Pancreas (tissue), 10 donors: ENCODE measurements at regions not wholly inside any gene's neighbourhood (a gene's known extent, or its start where the extent isn't known, plus 50 kb on each side); places are given as distances from the start of the nearest gene placed in this dataset.

Experiments used
- ATAC-seq, 4 donors: fragments of 200-7000 bp; cut with Tn5 transposase; one replicate each; pipeline versions ENCODE4 v1.8.0 to v1.9.1; 2020; ENCODE audit warnings: mild to moderate bottlenecking in 4 of 4, moderate library complexity in 4 of 4
- DNase-seq, 6 donors: peaks; one replicate each; pipeline ENCODE4 v3.0.0-alpha.2; 2020
- FAIRE-seq: peaks from 2 replicates; lab custom pipeline; 2012; peaks lifted over from hg19 to GRCh38; lab: Jason Lieb, UNC
- H3K27ac ChIP-seq, 4 donors: fragments of 200-600 bp; sonication (generic); 1 replicate in 3 of 4; 2 replicates in 1 of 4; pipeline versions ENCODE4 v1.5.0 to v1.8.0; 2020
- H3K27me3 ChIP-seq, 4 donors: fragments of 200-600 bp; one replicate each; pipeline ENCODE4 v1.8.0; 2021
- H3K36me3 ChIP-seq, 3 donors: fragments of 200-600 bp; sonication (generic) in 1 of 3; one replicate each; pipeline versions ENCODE4 v1.5.0 to v1.8.0; 2020 to 2021
- H3K4me1 ChIP-seq, 3 donors: fragments of 200-600 bp; one replicate each; pipeline ENCODE4 v1.8.0; 2021
- H3K4me3 ChIP-seq, 4 donors: fragments of 200-600 bp; sonication (generic) in 2 of 4; one replicate each; pipeline versions ENCODE4 v1.5.0 to v1.8.0; 2020 to 2021
- H3K9me3 ChIP-seq, 4 donors: fragments of 200-600 bp; one replicate each; pipeline ENCODE4 v1.8.0; 2021
- WGBS, 2 donors: extraction: QIAGEN DNeasy Blood & Tissue Kit; methylation state at CpG; one replicate each; pipeline ENCODE4 v1.1.7; 2013; 5-methylcytosine and 5-hydroxymethylcytosine counted together
- intact Hi-C, 3 donors: fragments of 100-400 bp; cut with DNase I; formaldehyde crosslinking; loops; one replicate each; pipeline versions ENCODE4 v1.11.1 to v1.14.2; 2022
- TF ChIP-seq, protein P1 (sequence below), 4 donors: fragments of 200-600 bp; sonication (generic) in 3 of 4; IDR thresholded peaks; one replicate each; pipeline versions ENCODE4 v1.5.0 to v1.8.0; 2021; ENCODE audit warnings: antibody characterized with exemption in 4 of 4
- donor health status: healthy with polysubstance abuse.
- donor health status: DM: no; HTN: no; CAD: no; lungs with moderate emphysema.
- donor health status: DM: no; HTN: no; CAD: no.
- donor health status: control.
- donor health status: control.
- donor health status: Bipolar disorder and iron deficiency.
- donor health status: DM: yes; HTN: yes; CAD: no.
- donor health status: DM: no; HTN: no; CAD: no.
- donor health status: DM: no; HTN: no; CAD: no.
- donor health status: DM: yes; HTN: yes; CAD: no.

DNA sequence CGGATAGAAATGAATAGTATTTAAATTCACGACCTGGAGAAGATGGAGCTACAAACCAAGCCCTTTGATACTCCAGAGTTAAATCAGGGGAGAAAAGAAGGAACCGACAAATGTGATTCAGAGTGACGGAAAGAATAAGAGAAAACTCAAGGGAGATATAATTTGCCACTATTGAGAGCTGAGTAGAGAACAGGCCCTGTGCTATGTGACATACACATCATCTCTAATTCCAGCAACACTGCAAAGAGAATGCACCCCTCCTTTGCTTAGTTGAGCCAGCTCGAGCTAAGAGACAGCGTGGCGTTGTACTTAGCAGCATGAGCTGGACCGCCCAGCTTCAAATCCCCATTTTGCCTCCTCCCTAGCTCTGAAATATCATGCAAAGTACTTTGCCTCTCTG, 266.4 kb upstream of the TENM3 start:
- no peak for ATAC-seq

DNA sequence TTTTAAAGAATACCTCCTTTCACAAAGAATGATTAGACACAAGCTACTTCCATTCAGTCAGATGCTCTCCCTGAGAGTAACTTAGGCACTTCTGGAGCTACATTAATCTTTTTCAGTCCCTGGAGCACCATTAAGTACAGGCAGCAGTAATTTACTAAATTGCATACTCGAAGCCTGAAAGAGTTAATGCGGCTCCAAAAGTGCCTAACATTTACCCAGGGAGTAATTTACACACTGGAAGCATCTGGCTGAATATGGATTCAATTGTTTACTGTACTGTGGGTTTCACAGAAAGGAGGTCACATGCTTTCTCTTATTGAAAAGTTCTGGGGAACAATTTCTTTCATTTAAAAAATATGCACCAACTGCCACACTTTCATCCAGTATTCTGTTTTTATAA, 260.8 kb upstream of the TENM3 start:
- TF ChIP-seq, protein P1, sequence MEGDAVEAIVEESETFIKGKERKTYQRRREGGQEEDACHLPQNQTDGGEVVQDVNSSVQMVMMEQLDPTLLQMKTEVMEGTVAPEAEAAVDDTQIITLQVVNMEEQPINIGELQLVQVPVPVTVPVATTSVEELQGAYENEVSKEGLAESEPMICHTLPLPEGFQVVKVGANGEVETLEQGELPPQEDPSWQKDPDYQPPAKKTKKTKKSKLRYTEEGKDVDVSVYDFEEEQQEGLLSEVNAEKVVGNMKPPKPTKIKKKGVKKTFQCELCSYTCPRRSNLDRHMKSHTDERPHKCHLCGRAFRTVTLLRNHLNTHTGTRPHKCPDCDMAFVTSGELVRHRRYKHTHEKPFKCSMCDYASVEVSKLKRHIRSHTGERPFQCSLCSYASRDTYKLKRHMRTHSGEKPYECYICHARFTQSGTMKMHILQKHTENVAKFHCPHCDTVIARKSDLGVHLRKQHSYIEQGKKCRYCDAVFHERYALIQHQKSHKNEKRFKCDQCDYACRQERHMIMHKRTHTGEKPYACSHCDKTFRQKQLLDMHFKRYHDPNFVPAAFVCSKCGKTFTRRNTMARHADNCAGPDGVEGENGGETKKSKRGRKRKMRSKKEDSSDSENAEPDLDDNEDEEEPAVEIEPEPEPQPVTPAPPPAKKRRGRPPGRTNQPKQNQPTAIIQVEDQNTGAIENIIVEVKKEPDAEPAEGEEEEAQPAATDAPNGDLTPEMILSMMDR (IDR thresholded peaks at IDR 0.05) = no peak
- no peak for ATAC-seq
- 26 to 27% methylated on average over 2 of the region's 2 CpGs for WGBS, 2 donors

More for the DNA sequence above, 266.4 kb upstream of the TENM3 start:
- no peak overlapping the region for H3K4me3 ChIP-seq
- H3K4me1 ChIP-seq = no peaks in the 10 kb centered on the region
- H3K9me3 ChIP-seq = no peaks in the 10 kb centered on the region
- WGBS, 2 donors = 76 to 85% methylated on average over 8 of the region's 8 CpGs
- intact Hi-C loops = no loop called here
- DNase-seq = no peak
- H3K27ac ChIP-seq = no peak overlapping the region
- TF ChIP-seq, protein P1 (IDR thresholded peaks at IDR 0.05) = no peak
- no peak for FAIRE-seq
- no peaks in the 10 kb centered on the region for H3K27me3 ChIP-seq
- no peaks in the 10 kb centered on the region for H3K36me3 ChIP-seq

DNA sequence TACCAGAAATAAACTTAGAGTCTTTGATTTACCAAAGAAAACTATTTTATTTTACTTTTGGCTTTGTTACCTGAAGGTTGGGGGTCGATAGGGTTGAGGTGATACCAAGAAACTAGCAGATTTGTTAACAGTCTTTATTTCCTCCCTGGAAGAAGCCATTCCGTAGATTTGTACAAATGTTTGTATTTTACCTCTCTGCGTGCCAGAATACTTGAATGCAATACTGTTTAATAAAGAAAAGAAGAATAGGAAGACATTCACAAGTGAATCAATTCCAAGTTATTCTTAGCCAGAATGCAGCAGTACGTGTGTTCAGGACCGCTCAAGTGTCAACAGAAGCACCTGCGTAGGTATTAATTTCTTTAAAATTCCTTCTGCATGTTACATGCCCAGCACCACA, 260.3 kb upstream of the TENM3 start:
- 35 to 37% methylated on average over 6 of the region's 6 CpGs for WGBS, 2 donors
- no peak overlapping the region for H3K27ac ChIP-seq
- no peaks in the 10 kb centered on the region for H3K4me1 ChIP-seq
- H3K4me3 ChIP-seq = no peak overlapping the region
- H3K36me3 ChIP-seq = no peaks in the 10 kb centered on the region
- no peak for ATAC-seq
- DNase-seq = no peak
- no peak for FAIRE-seq
- H3K9me3 ChIP-seq = no peaks in the 10 kb centered on the region
- TF ChIP-seq, protein P1 (IDR thresholded peaks at IDR 0.05) = no peak
- H3K27me3 ChIP-seq = no peaks in the 10 kb centered on the region
- intact Hi-C loops = no loop called here

More for the DNA sequence above, 260.8 kb upstream of the TENM3 start:
- no peak overlapping the region for H3K27ac ChIP-seq
- intact Hi-C loops = no loop called here
- H3K4me3 ChIP-seq = no peak overlapping the region
- no peaks in the 10 kb centered on the region for H3K36me3 ChIP-seq
- FAIRE-seq (no peak), DNase-seq (no peak)
- H3K27me3 ChIP-seq = no peaks in the 10 kb centered on the region
- no peaks in the 10 kb centered on the region for H3K9me3 ChIP-seq
- no peaks in the 10 kb centered on the region for H3K4me1 ChIP-seq

DNA sequence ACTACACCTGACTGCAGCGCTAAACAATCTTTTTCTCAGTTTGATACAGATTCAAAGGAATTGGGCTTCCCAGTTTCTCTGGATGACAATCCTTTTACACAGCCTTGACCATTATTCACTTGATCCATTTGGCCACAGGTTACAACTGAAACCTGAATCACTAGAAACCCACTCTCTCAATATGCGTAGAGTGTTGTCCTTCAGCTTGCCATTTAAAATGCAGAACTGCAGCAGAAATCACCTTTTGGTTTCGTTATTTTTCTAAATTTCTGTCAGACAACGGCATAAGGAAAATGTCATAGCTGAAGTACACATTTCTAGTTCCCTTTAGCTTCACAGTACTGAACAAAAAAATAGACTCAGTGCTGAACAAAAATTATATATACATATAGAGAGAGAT, 255.8 kb upstream of the TENM3 start:
- WGBS, 2 donors = 72 to 83% methylated on average over 4 of the region's 4 CpGs
- no peaks in the 10 kb centered on the region for H3K4me1 ChIP-seq
- no peaks in the 10 kb centered on the region for H3K27me3 ChIP-seq
- no peak overlapping the region for H3K4me3 ChIP-seq
- FAIRE-seq (no peak), DNase-seq (no peak), ATAC-seq (no peak)
- H3K9me3 ChIP-seq = no peaks in the 10 kb centered on the region
- intact Hi-C loops = no loop called here
- no peak overlapping the region for H3K27ac ChIP-seq
- H3K36me3 ChIP-seq = no peaks in the 10 kb centered on the region
- TF ChIP-seq, protein P1 (IDR thresholded peaks at IDR 0.05) = no peak

DNA sequence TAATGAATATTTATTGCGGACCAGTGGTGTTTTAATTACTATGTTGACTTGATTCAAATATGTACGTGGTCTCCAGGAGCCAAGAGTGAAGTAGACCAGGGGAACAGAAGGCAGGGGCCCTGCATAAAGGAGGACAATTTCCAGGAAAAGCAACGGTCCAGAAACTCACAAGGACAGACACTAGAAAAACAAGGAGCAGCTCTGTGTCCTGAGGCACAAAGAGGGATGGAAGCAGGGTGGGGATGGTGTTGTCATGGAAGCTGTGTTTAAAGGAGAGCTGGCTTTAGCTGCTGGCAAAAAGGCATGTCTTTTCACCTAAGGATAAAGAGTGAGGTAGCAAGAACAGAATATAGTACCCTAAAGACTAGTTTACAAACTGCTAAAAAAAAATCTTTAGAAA, 254.1 kb upstream of the TENM3 start:
- no peak overlapping the region for H3K4me3 ChIP-seq
- TF ChIP-seq, protein P1 (IDR thresholded peaks at IDR 0.05) = no peak
- H3K36me3 ChIP-seq = no peaks in the 10 kb centered on the region
- no peak overlapping the region for H3K27ac ChIP-seq
- H3K27me3 ChIP-seq = no peaks in the 10 kb centered on the region
- no peak for FAIRE-seq
- no peak for ATAC-seq
- 60 to 64% methylated on average over 3 of the region's 3 CpGs for WGBS, 2 donors
- H3K4me1 ChIP-seq = no peaks in the 10 kb centered on the region
- no peak for DNase-seq
- H3K9me3 ChIP-seq = no peaks in the 10 kb centered on the region
- intact Hi-C loops = no loop called here
